ENCODE measurements at regions not wholly inside any gene's neighbourhood (a gene's known extent, or its start where the extent isn't known, plus 50 kb on each side); places are given as distances from the start of the nearest gene placed in this dataset.

GRCh38 chr21:18877917-18878316 is 474.3 kb upstream of the TMPRSS15 start:
- no peaks in the 10 kb centered on the region for H4K20me1 ChIP-seq (replicated peaks; ENCODE audit: control insufficient read depth, insufficient read depth, low read length)
- DNase-seq (ENCODE audit: extremely low read depth in 1 of 4, low spot score in 3 of 4), result no peak
- no peaks in the 10 kb centered on the region for H3K4me1 ChIP-seq (replicated peaks in 1 of 2; ENCODE audit: control insufficient read depth in 2 of 2, insufficient read depth in 2 of 2, low read length in 2 of 2)
- intact Hi-C loops (cut with micrococcal nuclease), result no loop called here
- ChIA-PET POLR2A (no interaction called here), CTCF (ENCODE audit: low intra/inter-chr PET ratio) (no interaction called here)
- no peak overlapping the region for H2AFZ ChIP-seq (ENCODE audit: low read depth, low read length)
- H3K27me3 ChIP-seq (ENCODE audit: control insufficient read depth in 2 of 2, insufficient read depth in 2 of 2, low read length in 2 of 2), result no peaks in the 10 kb centered on the region
- TF ChIP-seq MAX (CRISPR knock-in tag; IDR thresholded peaks at IDR 0.05) (no peak), TCF3 (CRISPR knock-in tag; IDR thresholded peaks at IDR 0.05) (no peak), TCF7 (IDR thresholded peaks at IDR 0.05; ENCODE audit: borderline replicate concordance) (no peak), EZH2 (IDR thresholded peaks at IDR 0.05; ENCODE audit: borderline replicate concordance, low read depth, low read length) (no peak), ZNF24 (IDR thresholded peaks at IDR 0.05) (no peak)
- in situ Hi-C loops (cut with MboI), result no loop called here
- ATAC-seq, result no peak
- no peaks in the 10 kb centered on the region for H3K36me3 ChIP-seq (ENCODE audit: control insufficient read depth, insufficient read depth, low read length)
- H3K4me3 ChIP-seq, result no peak overlapping the region
- H3K9me3 ChIP-seq (replicated peaks; ENCODE audit: control insufficient read depth, insufficient read depth, low read depth, low read length), result no peaks in the 10 kb centered on the region
- no peak for FAIRE-seq
- WGBS (ENCODE audit: insufficient coverage, low coverage, missing lambda C conversion rate), result 3% methylated on average over 9 of the region's 9 CpGs
- no peaks in the 10 kb centered on the region for H3K9me1 ChIP-seq (ENCODE audit: control insufficient read depth, insufficient read depth, low read length)
- no peaks in the 10 kb centered on the region for H3K79me2 ChIP-seq (ENCODE audit: control insufficient read depth, insufficient read depth, low read length)
- no peak overlapping the region for H3K4me2 ChIP-seq (ENCODE audit: insufficient read depth, low read length)
- no peak overlapping the region for H3K9ac ChIP-seq (ENCODE audit: insufficient read depth in 1 of 2, low read depth in 2 of 2, low read length in 2 of 2)
- no TSS peak for BruUV-seq (replicated peaks)
- no peak overlapping the region for H3K27ac ChIP-seq (ENCODE audit: extremely low read depth, low read depth, low read length)

GRCh38 chr21:18887922-18888602 is 484.5 kb upstream of the TMPRSS15 start:
- H3K4me3 ChIP-seq, result no peak overlapping the region
- no peaks in the 10 kb centered on the region for H3K79me2 ChIP-seq (ENCODE audit: control insufficient read depth, insufficient read depth, low read length)
- WGBS (ENCODE audit: insufficient coverage, low coverage, missing lambda C conversion rate), result 5% methylated on average over 4 of the region's 4 CpGs
- no peaks in the 10 kb centered on the region for H3K4me1 ChIP-seq (replicated peaks in 1 of 2; ENCODE audit: control insufficient read depth in 2 of 2, insufficient read depth in 2 of 2, low read length in 2 of 2)
- H3K36me3 ChIP-seq (ENCODE audit: control insufficient read depth, insufficient read depth, low read length), result no peaks in the 10 kb centered on the region
- H3K9me1 ChIP-seq (ENCODE audit: control insufficient read depth, insufficient read depth, low read length), result no peaks in the 10 kb centered on the region
- intact Hi-C loops (cut with micrococcal nuclease), result no loop called here
- FAIRE-seq, result no peak
- no peaks in the 10 kb centered on the region for H4K20me1 ChIP-seq (replicated peaks; ENCODE audit: control insufficient read depth, insufficient read depth, low read length)
- ATAC-seq, result no peak
- H3K27me3 ChIP-seq (ENCODE audit: control insufficient read depth in 2 of 2, insufficient read depth in 2 of 2, low read length in 2 of 2), result no peaks in the 10 kb centered on the region
- DNase-seq (ENCODE audit: extremely low read depth in 1 of 4, low spot score in 3 of 4), result no peak
- ChIA-PET CTCF (ENCODE audit: low intra/inter-chr PET ratio) (no interaction called here), POLR2A (no interaction called here)
- no peak overlapping the region for H3K9ac ChIP-seq (ENCODE audit: insufficient read depth in 1 of 2, low read depth in 2 of 2, low read length in 2 of 2)
- H3K4me2 ChIP-seq (ENCODE audit: insufficient read depth, low read length), result no peak overlapping the region
- BruUV-seq (replicated peaks), result no TSS peak
- no peaks in the 10 kb centered on the region for H3K9me3 ChIP-seq (replicated peaks; ENCODE audit: control insufficient read depth, insufficient read depth, low read depth, low read length)
- H3K27ac ChIP-seq (ENCODE audit: extremely low read depth, low read depth, low read length), result no peak overlapping the region
- H2AFZ ChIP-seq (ENCODE audit: low read depth, low read length), result no peak overlapping the region
- in situ Hi-C loops (cut with MboI), result no loop called here
- no peak for TF ChIP-seq IRF2 (CRISPR knock-in tag; IDR thresholded peaks at IDR 0.05)
- TF ChIP-seq HNRNPLL (IDR thresholded peaks at IDR 0.05; ENCODE audit: low read depth, low read length, poor library complexity, severe bottlenecking), result no peak
- TF ChIP-seq ZNF282 (CRISPR knock-in tag; IDR thresholded peaks at IDR 0.05), result no peak
- TF ChIP-seq TEAD2 (tag; IDR thresholded peaks at IDR 0.05), result no peak
- TF ChIP-seq PCBP1 (IDR thresholded peaks at IDR 0.05; ENCODE audit: low read depth, low read length, poor library complexity, severe bottlenecking), result no peak
- TF ChIP-seq ZKSCAN1 (IDR thresholded peaks at IDR 0.05; ENCODE audit: low read depth, low read length), result no peak
- TF ChIP-seq TCF7L2 (IDR thresholded peaks at IDR 0.05; ENCODE audit: low read depth, low read length), result no peak
- no peak for TF ChIP-seq ZNF277 (CRISPR knock-in tag; IDR thresholded peaks at IDR 0.05; ENCODE audit: borderline replicate concordance)
- no peak for TF ChIP-seq PTRF (tag; IDR thresholded peaks at IDR 0.05)
- TF ChIP-seq ZNF347 (CRISPR knock-in tag; IDR thresholded peaks at IDR 0.05; ENCODE audit: low read depth), result no peak

All from K562 (cell line).